ENCODE measurements at regions not wholly inside any gene's neighbourhood (a gene's known extent, or its start where the extent isn't known, plus 50 kb on each side); places are given as distances from the start of the nearest gene placed in this dataset.

GRCh38 chr22:27435844-27436576 is 365.5 kb downstream of the MN1 start:
- DNase-seq, result no peak

- no peak for DNase-seq
These were observed 365.0 kb downstream of the MN1 start for GRCh38 chr22:27436591-27436990.

- no peak for DNase-seq
These were observed 364.0 kb downstream of the MN1 start for GRCh38 chr22:27437570-27437969.

- no peak for DNase-seq
These were observed 363.1 kb downstream of the MN1 start for GRCh38 chr22:27438271-27438980.

GRCh38 chr22:27439131-27439530 is 362.4 kb downstream of the MN1 start:
- DNase-seq, result no peak

- DNase-seq, result no peak
These were observed 361.2 kb downstream of the MN1 start for GRCh38 chr22:27440304-27440865.

- no peak for DNase-seq
These were observed 359.7 kb downstream of the MN1 start for GRCh38 chr22:27441706-27442475.

GRCh38 chr22:27443306-27443705 is 358.2 kb downstream of the MN1 start:
- no peak for DNase-seq

- no peak for DNase-seq
These were observed 355.7 kb downstream of the MN1 start for GRCh38 chr22:27445881-27446280.

- DNase-seq, result no peak
These were observed 354.3 kb downstream of the MN1 start for GRCh38 chr22:27447289-27447688.

GRCh38 chr22:27450448-27450847 is 351.1 kb downstream of the MN1 start:
- no peak for DNase-seq

- no peak for DNase-seq
These were observed 349.3 kb downstream of the MN1 start for GRCh38 chr22:27452245-27452644.

GRCh38 chr22:27452922-27453321 is 348.6 kb downstream of the MN1 start:
- no peak for DNase-seq

- no peak for DNase-seq
These were observed 347.8 kb downstream of the MN1 start for GRCh38 chr22:27453725-27454124.

- no peak for DNase-seq
These were observed 346.6 kb downstream of the MN1 start for GRCh38 chr22:27454807-27455450.

- no peak for DNase-seq
These were observed 346.0 kb downstream of the MN1 start for GRCh38 chr22:27455526-27455925.

- no peak for DNase-seq
These were observed 344.7 kb downstream of the MN1 start for GRCh38 chr22:27456696-27457503.

GRCh38 chr22:27459999-27460398 is 341.6 kb downstream of the MN1 start:
- DNase-seq, result no peak

- no peak for DNase-seq
These were observed 340.8 kb downstream of the MN1 start for GRCh38 chr22:27460591-27461347.

GRCh38 chr22:27461470-27461869 is 340.1 kb downstream of the MN1 start:
- DNase-seq, result no peak

GRCh38 chr22:27462190-27462589 is 339.4 kb downstream of the MN1 start:
- no peak for DNase-seq

Data from stimulated activated CD4-positive, alpha-beta T cell treated with anti-CD3 and anti-CD28 coated beads, Interleukin-1b, Interleukin-23, amount 100 ng/mL, for 48 hours (primary cell).